ENCODE measurements at regions not wholly inside any gene's neighbourhood (a gene's known extent, or its start where the extent isn't known, plus 50 kb on each side); places are given as distances from the start of the nearest gene placed in this dataset.
"Not testable (repeated sequence)": the region's sequence is repeated elsewhere in the genome, so short reads cannot be mapped to it uniquely, and the experiment has no call there.

GRCh38 chr16:13554643-13555042, 365.3 kb upstream of the ERCC4 start:
- DNase-seq = no peak

GRCh38 chr16:13557418-13557817, 362.5 kb upstream of the ERCC4 start:
- DNase-seq = no peak

DNA sequence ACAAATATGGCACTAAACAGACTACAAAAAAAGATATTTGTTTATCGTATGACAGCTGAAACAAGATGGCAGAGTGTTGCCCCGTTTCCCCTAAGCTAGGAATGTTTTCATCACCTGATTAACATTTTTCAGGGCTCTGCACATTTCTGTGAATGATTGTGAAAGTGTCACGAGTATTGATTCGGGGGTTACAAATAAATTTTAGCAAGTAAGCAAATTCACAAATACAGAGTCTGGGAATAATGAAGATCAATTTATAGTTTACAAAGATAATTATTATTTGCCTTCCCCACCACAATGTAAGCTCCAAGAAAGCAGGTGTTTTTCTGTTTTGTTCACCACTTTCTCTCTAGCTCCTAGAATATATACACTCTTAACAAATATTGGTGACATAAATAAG, 361.2 kb upstream of the ERCC4 start:
- no peak for DNase-seq

GRCh38 chr16:13559624-13560023, 360.3 kb upstream of the ERCC4 start:
- no peak for DNase-seq

DNA sequence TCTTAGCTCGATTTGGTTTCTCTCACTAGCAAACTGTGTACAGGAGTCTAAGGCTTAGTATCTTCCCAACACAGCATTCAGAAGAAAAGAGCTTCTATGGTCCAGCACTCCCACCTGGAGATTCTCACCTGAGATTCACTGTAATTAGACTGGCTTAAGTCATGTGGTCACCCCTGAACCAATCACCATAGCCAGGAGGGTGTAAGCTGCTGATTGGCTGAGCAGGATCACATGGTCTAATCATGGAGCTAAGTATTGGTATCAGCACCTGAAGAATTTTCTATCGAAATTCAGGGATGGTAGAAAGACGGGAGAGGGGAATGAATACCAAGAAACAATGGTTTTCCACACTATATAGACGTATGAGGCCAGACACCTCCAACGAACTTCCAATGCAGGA, 359.8 kb upstream of the ERCC4 start:
- no peak for DNase-seq

DNA sequence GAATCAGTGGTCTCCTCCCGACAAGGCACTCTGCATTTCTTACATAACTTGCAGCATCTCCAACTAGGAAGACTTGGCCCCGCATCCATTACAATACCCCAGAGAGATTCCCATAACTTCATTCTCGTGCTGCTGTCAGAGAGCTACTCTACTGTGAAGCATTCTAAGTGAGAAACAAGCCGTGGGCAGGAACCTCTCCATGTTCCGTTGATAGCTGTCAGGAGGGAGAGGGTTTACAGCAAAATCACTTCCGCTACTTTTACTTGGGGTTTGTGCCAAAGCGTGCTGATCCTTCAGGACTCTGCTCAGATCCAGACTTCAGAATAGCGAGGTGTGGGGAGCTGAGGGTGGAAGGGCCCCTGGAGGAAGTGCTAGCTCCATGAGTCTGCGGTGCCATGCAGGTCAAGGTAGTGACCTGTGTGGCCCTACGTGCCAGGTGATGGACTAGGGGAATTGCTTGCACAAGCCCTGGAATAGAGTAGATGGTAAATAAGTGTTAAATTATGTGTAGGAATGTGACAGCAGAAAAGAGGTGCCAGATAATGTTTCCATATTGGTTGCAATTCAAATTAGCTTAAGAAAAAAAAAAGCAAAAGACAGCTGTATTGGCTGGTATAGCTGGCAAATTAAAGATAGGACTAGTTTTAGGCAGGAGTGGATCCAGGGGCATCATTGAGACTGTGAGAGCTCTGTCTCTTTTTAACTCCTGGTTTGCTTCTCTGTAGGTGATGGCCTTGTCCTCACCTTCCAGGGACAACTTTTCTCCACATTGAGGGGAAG, 358.5 kb upstream of the ERCC4 start:
- no peak for DNase-seq

GRCh38 chr16:13568803-13569202, 351.2 kb upstream of the ERCC4 start:
- DNase-seq = no peak

- DNase-seq = no peak
These were observed 350.0 kb upstream of the ERCC4 start for GRCh38 chr16:13569986-13570385.

DNA sequence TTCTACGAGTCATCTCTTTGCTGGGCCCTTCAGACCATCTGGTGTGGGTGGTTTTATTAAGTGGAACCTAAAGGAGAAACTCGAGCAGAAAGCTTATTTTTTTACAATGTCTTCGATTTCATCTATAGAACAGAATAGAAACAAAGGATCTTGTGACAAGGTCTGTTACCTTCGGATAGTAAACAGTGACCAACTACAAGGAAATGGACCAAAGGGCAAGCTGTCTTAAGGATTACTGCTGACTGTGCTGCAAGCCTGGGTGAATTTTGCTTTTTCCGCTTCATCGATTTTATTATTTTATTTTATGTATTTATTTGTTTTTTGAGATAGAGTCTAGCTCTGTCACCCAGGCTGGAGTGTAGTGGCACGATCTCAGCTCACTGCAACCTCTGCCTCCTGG, 348.9 kb upstream of the ERCC4 start:
- DNase-seq = no peak

- no peak for DNase-seq
These were observed 346.1 kb upstream of the ERCC4 start for GRCh38 chr16:13573903-13574302.

GRCh38 chr16:13586051-13586450, 333.9 kb upstream of the ERCC4 start:
- no peak for DNase-seq

DNA sequence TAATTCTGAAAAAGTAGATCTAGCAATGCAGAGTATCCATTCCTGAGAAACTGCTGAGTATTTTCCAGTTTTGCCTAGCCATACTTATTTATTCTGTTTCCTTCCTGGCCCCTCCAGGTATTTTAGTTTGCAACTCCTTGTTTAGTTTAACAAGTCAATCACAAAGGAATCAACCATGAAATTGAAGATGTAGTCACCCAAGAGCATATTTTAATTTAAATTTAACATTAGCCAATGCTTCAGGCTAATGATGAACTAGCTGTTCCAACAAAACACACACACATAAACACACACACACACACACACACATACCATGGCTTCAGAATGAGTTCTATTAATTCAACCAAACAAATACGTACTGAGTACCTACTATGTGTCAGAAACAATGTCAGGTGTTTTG, 332.8 kb upstream of the ERCC4 start:
- DNase-seq = no peak

GRCh38 chr16:13594823-13595222, 325.1 kb upstream of the ERCC4 start:
- DNase-seq = no peak

- DNase-seq = no peak
These were observed 313.1 kb upstream of the ERCC4 start for GRCh38 chr16:13606804-13607203.

GRCh38 chr16:13607289-13607688, 312.7 kb upstream of the ERCC4 start:
- DNase-seq = no peak

DNA sequence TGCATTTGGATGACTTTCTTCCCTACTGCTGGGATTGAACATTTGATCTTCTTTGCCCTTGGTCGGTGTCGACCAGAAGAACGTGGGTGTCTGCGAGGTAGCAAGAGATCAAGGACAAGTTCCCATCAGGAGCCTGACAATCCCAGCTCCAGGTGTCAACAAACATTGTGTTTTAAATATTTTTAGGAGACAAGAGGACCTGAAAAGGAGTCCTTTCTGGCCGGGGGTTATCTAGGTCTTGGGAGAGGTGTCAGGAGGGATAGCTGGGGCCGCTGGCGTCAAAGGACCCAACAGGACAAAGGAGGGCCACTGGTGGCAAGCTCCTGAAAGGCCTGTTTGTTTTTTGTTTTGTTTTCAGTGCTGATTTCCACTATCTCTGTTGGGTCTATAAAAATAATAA, 308.4 kb upstream of the ERCC4 start:
- DNase-seq = no peak

GRCh38 chr16:13612623-13613022, 307.3 kb upstream of the ERCC4 start:
- DNase-seq = no peak

GRCh38 chr16:13613165-13613564, 306.8 kb upstream of the ERCC4 start:
- no peak for DNase-seq

DNA sequence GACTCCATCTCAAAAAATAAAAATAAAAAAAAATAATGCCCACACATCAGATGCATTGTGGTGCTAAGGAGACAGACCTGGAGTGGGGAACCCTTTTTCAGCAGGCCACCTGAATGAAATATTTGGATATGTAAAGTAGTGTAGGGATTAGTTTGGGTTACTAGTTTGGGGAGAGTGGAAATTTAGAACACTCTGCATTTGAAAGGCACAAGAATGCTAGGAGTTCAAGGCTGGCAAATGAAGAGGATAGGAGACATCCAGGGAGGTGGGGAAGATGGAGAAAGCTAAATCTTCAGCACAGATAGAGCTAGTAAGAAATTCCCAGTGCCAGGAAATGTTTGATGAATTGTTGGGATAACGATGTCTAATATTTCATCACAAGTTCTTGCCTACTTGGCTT, 298.3 kb upstream of the ERCC4 start:
- no peak for DNase-seq

- no peak for DNase-seq
These were observed 291.8 kb upstream of the ERCC4 start for GRCh38 chr16:13628156-13628555.

DNA sequence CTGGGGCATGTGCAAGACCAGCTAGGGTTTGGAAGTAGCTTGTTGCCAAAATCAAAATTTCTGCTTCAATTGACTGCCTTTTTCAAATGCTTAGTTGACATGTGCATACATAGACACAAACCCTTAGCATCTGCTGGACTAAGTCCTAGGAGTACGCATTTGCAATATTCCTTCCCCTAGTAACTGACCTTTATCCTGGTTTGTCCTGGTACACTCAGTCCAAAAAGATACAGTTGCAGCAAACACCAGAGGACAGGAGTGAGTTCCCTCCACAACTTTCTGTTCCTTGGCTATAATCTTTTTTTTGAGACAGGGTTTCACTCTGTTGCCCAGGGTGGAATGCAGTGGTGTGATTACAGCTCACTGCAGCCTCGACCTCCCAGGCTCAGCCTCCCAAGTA, 290.2 kb upstream of the ERCC4 start:
- DNase-seq = no peak

GRCh38 chr16:13630374-13630773, 289.6 kb upstream of the ERCC4 start:
- DNase-seq = no peak

GRCh38 chr16:13631213-13631767, 288.7 kb upstream of the ERCC4 start:
- no peak for DNase-seq

DNA sequence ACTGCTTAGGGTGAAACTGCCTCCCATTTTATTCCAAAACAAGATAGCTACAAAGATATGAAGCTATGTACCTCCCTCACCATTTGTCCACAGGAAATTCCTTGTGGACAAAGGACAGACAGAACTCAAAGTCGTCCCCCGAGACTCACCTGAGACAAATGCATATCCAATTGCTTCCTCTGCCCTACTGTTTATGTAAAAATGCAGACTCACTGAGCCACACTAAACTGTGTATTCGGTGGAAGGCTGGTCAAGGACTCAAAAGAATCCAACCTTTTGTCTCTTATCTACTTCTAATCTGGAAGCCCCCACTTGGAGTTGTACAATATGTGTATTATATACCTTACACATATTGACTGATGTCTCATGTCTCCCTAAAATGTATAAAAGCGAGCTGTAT, 288.0 kb upstream of the ERCC4 start:
- DNase-seq = no peak

DNA sequence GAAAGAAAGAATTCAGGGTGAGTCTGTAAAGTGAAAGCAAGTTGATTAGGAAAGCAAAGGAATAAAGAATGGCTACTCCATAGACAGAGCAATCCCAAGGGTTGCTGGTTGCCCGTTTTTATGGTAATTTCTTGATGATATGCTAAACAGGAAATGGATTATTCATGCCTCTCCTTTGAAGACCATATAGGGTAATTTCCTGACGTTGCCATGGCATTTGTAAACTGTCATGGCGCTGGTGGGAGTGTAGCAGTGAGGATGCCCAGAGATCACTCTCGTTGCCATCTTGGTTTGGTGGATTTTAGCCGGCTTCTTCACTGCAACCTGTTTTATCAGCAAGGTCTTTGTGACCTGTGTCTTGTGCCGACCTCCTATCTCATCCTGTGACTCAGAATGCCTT, 287.4 kb upstream of the ERCC4 start:
- DNase-seq = not testable (repeated sequence)
